ACC112 (cell line): ENCODE measurements at regions not wholly inside any gene's neighbourhood (a gene's known extent, or its start where the extent isn't known, plus 50 kb on each side); places are given as distances from the start of the nearest gene placed in this dataset.

Experiments
- H2AFZ ChIP-seq: fragments of 200-600 bp; sonication (generic); one replicate; pipeline ENCODE4 v1.6.0; 2017; ENCODE audit warnings: antibody characterized with exemption, low read length; ENCODE audit not compliant: unreplicated experiment
- H3K27ac ChIP-seq: fragments of 200-600 bp; sonication (generic); 2 replicates; pipeline ENCODE4 v1.5.1; 2014; ENCODE audit warnings: low read depth, mild to moderate bottlenecking, antibody characterized with exemption, low read length, moderate library complexity
- H3K27me3 ChIP-seq: fragments of 200-600 bp; sonication (generic); 2 replicates; pipeline ENCODE4 v1.6.1; 2014; ENCODE audit warnings: mild to moderate bottlenecking, antibody characterized with exemption, low read length, moderate library complexity, mixed read lengths; ENCODE audit not compliant: insufficient read depth
- H3K36me3 ChIP-seq: fragments of 200-600 bp; sonication (generic); 2 replicates; pipeline ENCODE4 v1.6.1; 2016; ENCODE audit warnings: mild to moderate bottlenecking, antibody characterized with exemption, low read length, moderate library complexity, mixed read lengths; ENCODE audit not compliant: insufficient read depth
- H3K4me1 ChIP-seq: fragments of 200-600 bp; sonication (generic); one replicate; pipeline ENCODE4 v1.6.1; 2016; ENCODE audit warnings: low read length, mixed read lengths; ENCODE audit not compliant: insufficient read depth, unreplicated experiment, control insufficient read depth
- H3K4me3 ChIP-seq: fragments of 200-600 bp; sonication (generic); 2 replicates; pipeline ENCODE4 v1.5.1; 2014; ENCODE audit warnings: mild to moderate bottlenecking, low read depth, low read length
- H3K79me2 ChIP-seq: fragments of 200-600 bp; sonication (generic); one replicate; pipeline ENCODE4 v1.6.0; 2016; ENCODE audit warnings: low read length; ENCODE audit not compliant: control insufficient read depth, unreplicated experiment, insufficient read depth

DNA sequence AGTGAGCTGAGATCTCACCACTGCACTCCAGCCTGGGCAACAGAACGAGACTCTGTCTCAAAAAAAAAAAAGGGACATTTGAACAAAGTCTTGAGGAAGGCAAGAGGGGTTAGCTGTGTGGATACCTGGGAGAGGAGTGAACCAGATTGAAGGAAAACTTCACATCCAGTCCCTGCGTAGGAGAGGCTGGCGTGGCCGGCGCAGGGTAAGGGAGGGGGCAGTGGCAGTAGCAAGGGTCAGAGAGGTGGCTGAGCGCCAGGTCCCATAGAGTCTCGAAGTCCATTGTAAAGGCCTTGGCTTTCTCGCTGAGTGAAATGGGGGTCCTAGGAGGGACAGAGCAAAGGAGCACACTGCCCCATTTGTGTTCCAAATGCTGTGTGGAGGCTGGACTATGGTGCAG is 171.8 kb upstream of the WSCD1 start:
- Histone ChIP-seq H3K79me2 (no peaks in the 10 kb centered on the region), H2AFZ (no peak overlapping the region), H3K36me3 (no peaks in the 10 kb centered on the region), H3K27me3 (peaks cover 14% of the 10 kb centered on the region), H3K4me1 (no peaks in the 10 kb centered on the region), H3K27ac (no peak overlapping the region), H3K4me3 (no peak overlapping the region)

DNA sequence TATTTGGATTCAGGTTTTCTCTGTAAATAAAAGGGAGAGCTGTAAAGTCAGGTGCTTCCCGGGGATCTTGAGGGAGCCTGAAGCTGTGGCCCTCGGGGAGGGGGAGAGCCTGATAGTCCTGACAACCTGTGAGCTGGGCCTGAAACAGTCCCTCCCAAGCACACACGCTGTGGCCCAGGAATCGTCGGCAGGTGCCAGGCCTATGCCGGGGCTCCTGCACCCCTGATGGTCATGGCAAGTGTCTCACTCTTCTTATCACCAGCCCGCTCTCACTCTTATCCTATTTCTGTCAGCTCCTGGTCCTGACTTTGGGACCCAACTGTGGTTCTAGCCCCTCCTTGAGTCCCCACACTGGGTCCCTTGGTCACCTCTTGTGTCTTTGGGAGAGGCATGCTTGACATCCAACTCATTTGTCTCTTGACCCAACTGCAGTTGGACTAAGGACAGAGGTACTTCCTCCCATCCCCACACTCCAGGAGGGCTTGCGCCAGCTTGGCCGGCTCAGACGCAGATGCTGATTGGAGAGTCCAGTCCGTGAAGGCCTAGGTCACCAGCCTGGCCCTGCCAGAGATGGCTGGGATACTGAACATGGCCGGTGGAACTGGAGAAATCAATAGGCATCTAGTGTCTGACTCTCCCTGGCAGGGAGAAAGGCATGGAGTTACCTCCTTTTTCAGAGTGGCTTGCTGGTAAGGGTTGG is 170.5 kb upstream of the WSCD1 start:
- Histone ChIP-seq H3K36me3 (no peaks in the 10 kb centered on the region), H3K27ac (no peak overlapping the region), H3K27me3 (peaks cover 12% of the 10 kb centered on the region; the same call in 1 of the 2 replicates), H3K4me1 (no peaks in the 10 kb centered on the region), H3K79me2 (no peaks in the 10 kb centered on the region), H2AFZ (no peak overlapping the region), H3K4me3 (no peak overlapping the region)

DNA sequence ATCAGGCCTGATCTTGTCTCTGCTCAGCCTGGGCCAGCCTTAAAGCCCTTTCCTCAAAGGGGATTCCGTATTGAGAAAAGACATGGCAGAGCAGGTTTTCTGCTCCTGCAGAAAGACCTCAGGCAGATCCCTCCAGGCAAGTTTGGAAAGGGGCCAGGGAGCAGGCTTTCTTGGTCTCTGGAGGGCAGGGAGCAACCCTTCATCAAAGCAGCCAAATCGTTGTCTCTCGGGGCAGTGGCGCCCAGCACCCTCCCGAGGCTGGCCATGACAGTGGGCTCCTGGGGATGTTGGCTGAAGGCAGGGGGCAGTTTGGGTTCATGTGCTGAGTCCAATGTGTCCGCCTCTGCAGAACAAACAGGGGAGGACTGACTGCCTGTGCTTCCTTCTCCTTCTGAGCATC is 168.4 kb upstream of the WSCD1 start:
- no peak overlapping the region for H3K27ac ChIP-seq
- no peaks in the 10 kb centered on the region for H3K36me3 ChIP-seq
- H3K4me1 ChIP-seq: no peaks in the 10 kb centered on the region
- no peaks in the 10 kb centered on the region for H3K79me2 ChIP-seq
- 0 out of 2 replicates have a peak, but pooled peaks cover 3% of the 10 kb centered on the region for H3K27me3 ChIP-seq
- no peak overlapping the region for H2AFZ ChIP-seq
- no peak overlapping the region for H3K4me3 ChIP-seq

DNA sequence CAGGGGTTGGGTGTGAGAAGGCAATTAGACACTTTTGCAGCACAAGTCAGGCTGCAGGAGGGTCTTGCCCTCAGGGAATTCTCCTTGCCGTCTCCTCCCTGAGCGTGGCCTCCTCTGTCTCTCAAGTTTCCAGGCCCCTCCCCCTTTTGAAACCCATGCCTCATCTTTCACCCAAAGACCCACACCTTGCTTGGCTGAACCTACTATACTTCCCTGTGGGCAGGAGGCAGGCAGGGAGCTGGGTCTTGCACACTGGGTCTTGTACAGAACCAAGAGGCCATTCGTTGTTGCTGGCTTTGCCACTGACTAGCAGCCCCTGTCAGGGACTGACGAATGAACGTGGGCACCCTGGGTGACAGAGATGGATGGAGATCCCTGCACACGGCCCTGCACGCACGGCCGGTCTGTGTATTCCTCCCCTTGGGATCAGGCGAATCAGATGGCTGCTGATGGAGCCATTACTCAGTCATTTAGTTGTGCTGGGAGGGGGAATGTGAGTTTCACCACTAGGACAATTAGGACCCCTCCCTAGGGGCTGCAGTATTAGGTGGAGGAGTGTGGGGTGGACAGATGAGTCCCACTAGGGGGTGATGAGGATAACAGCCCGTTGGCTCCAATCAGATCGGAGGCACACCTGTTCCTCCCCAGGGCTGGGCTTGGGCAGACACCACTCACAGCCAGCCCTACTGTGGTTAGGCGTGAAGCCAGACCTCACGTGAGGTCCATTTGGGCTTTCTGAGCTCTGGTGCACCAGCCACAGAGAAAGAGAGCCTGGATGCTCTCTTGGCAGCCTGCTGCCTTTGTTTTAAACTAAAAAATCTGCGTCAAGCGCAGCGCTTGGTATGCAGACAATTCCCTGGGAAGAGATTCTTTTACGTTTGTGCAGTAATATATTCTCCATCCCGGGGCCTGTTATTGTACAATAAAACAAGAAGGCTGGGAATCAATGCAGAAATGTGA is 167.7 kb upstream of the WSCD1 start:
- Histone ChIP-seq H3K27ac (no peak overlapping the region), H3K4me3 (no peak overlapping the region), H3K27me3 (0 out of 2 replicates have a peak, but pooled peaks cover 3% of the 10 kb centered on the region), H3K4me1 (no peaks in the 10 kb centered on the region), H2AFZ (no peak overlapping the region), H3K79me2 (no peaks in the 10 kb centered on the region), H3K36me3 (no peaks in the 10 kb centered on the region)

DNA sequence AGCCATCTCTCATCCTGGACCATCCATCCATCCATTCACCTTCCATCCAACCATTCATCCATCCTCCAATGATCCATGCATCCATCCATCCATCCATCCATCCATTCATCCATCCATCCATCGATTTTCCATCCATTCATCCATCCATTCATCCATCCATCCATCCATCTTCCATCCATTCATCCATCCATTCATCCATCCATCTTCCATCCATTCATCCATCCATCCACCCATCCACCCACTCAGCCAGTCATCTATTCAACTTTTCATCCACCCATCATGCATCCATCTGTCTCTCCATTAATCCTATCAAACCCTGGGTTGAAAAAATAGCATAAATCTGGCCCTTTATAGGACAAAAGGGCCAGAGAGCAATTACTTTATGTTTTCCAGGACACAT is 158.3 kb upstream of the WSCD1 start:
- no peaks in the 10 kb centered on the region for H3K79me2 ChIP-seq
- no peak overlapping the region for H3K4me3 ChIP-seq
- H3K27ac ChIP-seq: no peak overlapping the region
- no peaks in the 10 kb centered on the region for H3K4me1 ChIP-seq
- no peak overlapping the region for H2AFZ ChIP-seq
- no peaks in the 10 kb centered on the region for H3K27me3 ChIP-seq
- H3K36me3 ChIP-seq: no peaks in the 10 kb centered on the region

DNA sequence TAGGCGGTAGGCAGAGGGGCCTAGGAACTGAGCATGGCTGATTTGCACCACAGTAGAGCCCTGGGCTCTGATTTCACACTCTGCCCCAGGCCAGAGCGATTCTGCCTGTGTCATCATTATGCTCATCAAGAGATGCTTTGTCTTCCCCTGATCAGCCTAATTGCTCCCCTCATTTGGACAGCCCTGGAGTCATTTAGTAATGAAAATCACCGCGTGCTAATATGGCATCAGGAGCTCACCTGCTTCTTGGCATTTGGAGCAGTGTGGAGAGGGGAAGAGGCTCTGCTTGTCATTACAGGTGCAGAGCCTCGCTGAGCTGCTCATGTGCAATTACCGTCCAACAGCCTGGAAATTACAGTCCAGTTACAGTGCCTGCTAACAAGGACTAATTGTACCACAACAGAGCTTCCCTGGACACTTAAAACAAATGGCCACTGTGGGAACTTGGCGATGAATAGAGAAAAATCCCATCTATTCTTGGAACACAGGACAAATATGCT is 157.1 kb upstream of the WSCD1 start:
- no peak overlapping the region for H3K27ac ChIP-seq
- H3K79me2 ChIP-seq: no peaks in the 10 kb centered on the region
- H3K4me3 ChIP-seq: no peak overlapping the region
- no peaks in the 10 kb centered on the region for H3K36me3 ChIP-seq
- H2AFZ ChIP-seq: no peak overlapping the region
- H3K27me3 ChIP-seq: 0 out of 2 replicates have a peak, but pooled peaks cover 7% of the 10 kb centered on the region
- no peaks in the 10 kb centered on the region for H3K4me1 ChIP-seq

DNA sequence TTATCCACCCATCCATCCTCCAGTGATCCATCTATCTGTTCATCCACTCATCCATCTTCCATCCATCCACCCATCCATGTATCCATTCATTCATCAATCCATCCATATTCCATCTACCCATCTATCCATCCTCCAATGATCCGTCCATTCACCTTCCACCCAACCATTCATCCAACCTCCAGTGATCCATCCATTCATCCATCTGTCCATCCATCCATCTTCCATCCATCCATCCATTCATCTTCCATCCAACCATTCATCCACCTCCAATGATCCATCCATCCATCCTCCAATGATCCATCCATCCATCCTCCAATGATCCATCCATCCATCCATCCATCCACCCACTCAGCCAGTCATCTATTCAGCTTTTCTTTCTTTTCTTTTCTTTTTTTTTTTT is 156.5 kb upstream of the WSCD1 start:
- Histone ChIP-seq H2AFZ (no peak overlapping the region), H3K27me3 (0 out of 2 replicates have a peak, but pooled peaks cover 7% of the 10 kb centered on the region), H3K79me2 (no peaks in the 10 kb centered on the region), H3K4me3 (no peak overlapping the region), H3K36me3 (no peaks in the 10 kb centered on the region), H3K4me1 (no peaks in the 10 kb centered on the region), H3K27ac (no peak overlapping the region)

DNA sequence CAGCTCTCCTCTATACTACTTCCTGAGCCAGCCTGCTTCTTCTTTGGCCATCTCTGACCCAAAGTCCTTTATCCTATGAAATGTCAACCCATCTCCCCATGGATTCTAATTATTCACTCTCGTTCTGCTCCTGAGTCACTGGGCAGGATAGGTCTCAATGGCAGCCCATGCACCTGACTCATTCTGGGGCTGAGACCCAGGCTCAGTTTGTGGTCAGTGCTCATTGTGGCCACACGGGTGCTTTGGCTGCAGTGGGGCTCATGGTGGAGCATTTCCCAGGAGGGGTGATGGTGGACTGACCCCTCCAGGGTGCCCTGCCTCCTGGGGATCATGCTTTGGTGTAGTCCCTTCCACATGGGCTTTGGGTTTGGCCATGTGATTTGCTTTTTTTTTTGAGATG is 154.8 kb upstream of the WSCD1 start:
- H3K4me3 ChIP-seq: no peak overlapping the region
- no peak overlapping the region for H3K27ac ChIP-seq
- H3K79me2 ChIP-seq: no peaks in the 10 kb centered on the region
- no peaks in the 10 kb centered on the region for H3K4me1 ChIP-seq
- no peaks in the 10 kb centered on the region for H3K36me3 ChIP-seq
- no peak overlapping the region for H2AFZ ChIP-seq
- peaks cover 12% of the 10 kb centered on the region for H3K27me3 ChIP-seq

DNA sequence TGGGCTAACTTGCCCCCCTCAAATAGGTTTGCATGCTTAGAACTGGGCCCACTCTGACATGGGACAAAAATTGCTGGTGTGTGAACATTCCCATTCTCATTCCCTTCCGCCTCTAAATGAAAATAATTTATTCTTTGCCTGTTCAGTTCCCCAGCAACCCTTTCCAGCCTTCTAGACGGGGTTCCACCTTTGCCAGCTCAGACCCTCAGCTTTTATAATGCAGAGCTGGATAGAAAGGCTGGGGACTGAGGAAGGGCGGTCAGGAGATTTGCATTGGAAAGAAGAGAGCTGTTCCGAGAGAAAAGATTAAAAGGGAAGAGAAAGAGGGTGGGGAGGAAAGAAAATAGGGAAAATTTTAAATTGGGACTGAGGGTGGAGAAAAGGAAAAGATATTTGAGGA is 151.1 kb upstream of the WSCD1 start:
- H3K4me1 ChIP-seq: no peaks in the 10 kb centered on the region
- H3K27me3 ChIP-seq: peaks cover 12% of the 10 kb centered on the region
- H3K79me2 ChIP-seq: no peaks in the 10 kb centered on the region
- no peaks in the 10 kb centered on the region for H3K36me3 ChIP-seq
- no peak overlapping the region for H3K27ac ChIP-seq
- H2AFZ ChIP-seq: no peak overlapping the region
- H3K4me3 ChIP-seq: no peak overlapping the region

DNA sequence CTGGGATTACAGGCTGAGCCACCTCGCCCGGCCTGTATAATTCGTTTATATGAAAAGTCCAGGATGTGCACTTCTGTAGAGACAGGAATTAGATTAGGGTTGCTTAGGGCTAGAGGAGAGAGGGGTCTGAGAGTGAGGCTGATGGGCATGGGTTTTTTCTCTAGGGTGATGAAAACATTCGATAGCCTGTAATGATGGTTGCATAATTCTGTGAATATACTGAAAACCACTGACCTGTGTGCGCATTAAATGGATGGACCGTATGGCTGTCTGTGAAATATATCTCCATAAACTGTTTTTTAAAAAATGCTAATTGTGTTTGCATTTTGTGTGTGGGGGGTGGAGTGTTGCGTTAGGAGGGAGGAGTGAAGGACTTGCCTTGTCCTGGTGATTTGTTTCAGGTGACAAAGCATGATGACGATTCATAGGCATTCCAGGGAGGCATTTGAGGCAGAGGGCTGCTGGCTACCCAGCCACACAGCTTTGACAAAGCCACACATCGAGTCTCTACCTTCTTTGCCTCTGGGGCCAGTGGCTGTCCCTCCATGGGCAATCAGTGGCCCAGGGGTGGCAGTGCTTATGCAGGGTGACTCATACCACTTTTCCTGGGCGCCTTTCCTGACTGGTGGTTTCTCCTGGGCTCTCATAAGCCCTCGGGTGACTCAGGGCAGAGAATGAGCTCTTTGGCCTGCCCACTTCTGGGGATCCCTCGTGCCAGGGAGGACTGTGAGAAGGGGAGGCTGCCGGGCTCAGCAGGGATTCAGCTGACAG is 148.5 kb upstream of the WSCD1 start:
- H3K36me3 ChIP-seq: no peaks in the 10 kb centered on the region
- no peak overlapping the region for H3K4me3 ChIP-seq
- H3K27ac ChIP-seq: no peak overlapping the region
- no peak overlapping the region for H2AFZ ChIP-seq
- peaks cover 12% of the 10 kb centered on the region for H3K27me3 ChIP-seq
- no peaks in the 10 kb centered on the region for H3K4me1 ChIP-seq
- no peaks in the 10 kb centered on the region for H3K79me2 ChIP-seq
